NB4 (cell line): ENCODE measurements at regions not wholly inside any gene's neighbourhood (a gene's known extent, or its start where the extent isn't known, plus 50 kb on each side); places are given as distances from the start of the nearest gene placed in this dataset.

Experiments
- CTCF ChIP-seq: IDR thresholded peaks from one replicate; pipeline ENCODE4 v1.5.1; 2012; ENCODE audit warnings: low read depth, low read length
- MAX ChIP-seq: IDR thresholded peaks from 2 replicates; pipeline ENCODE4 v1.6.1; 2011; ENCODE audit warnings: low read depth, low read length
- POLR2A ChIP-seq: IDR thresholded peaks from 2 replicates; pipeline ENCODE4 v1.6.1; 2011; ENCODE audit warnings: mild to moderate bottlenecking; ENCODE audit not compliant: insufficient read length; ENCODE audit errors: extremely low read depth

GRCh38 chr9:110115341-110115820 lies 92.6 kb downstream of the C9orf152 start:
- TF ChIP-seq CTCF: no peak
- no peak for TF ChIP-seq MAX
- no peak for TF ChIP-seq POLR2A
